NB4 (cell line): ENCODE measurements at regions not wholly inside any gene's neighbourhood (a gene's known extent, or its start where the extent isn't known, plus 50 kb on each side); places are given as distances from the start of the nearest gene placed in this dataset.

Experiments used
- MAX ChIP-seq: IDR thresholded peaks from 2 replicates; pipeline ENCODE4 v1.6.1; 2011; ENCODE audit warnings: low read depth, low read length
- POLR2A ChIP-seq: IDR thresholded peaks from 2 replicates; pipeline ENCODE4 v1.6.1; 2011; ENCODE audit warnings: mild to moderate bottlenecking; ENCODE audit not compliant: insufficient read length; ENCODE audit errors: extremely low read depth

GRCh38 chr11:95341221-95341620 lies 110.2 kb upstream of the SESN3 start:
- TF ChIP-seq MAX (no peak), POLR2A (no peak)
